Left colon (tissue), 2 donors: ENCODE measurements at regions not wholly inside any gene's neighbourhood (a gene's known extent, or its start where the extent isn't known, plus 50 kb on each side); places are given as distances from the start of the nearest gene placed in this dataset.
"Not testable (repeated sequence)": the region's sequence is repeated elsewhere in the genome, so short reads cannot be mapped to it uniquely, and the experiment has no call there.

Source experiments
- ATAC-seq: fragments of 200-7000 bp; cut with Tn5 transposase; one replicate; pipeline ENCODE4 v1.9.1; 2020; ENCODE audit warnings: mild to moderate bottlenecking, moderate library complexity
- DNase-seq, 2 donors: peaks; one replicate each; pipeline ENCODE4 v3.0.0-alpha.2; 2020
- intact Hi-C, 2 donors: fragments of 100-400 bp; cut with DNase I in 1 of 2; cut with micrococcal nuclease in 1 of 2; formaldehyde crosslinking; loops; one replicate each; pipeline versions ENCODE4 v1.11.2 to v1.14.0; 2022; cut with DNase I, micrococcal nuclease
- donor health status: DM: no; HTN: no; CAD: no.
- donor health status: DM: yes; HTN: yes; CAD: no.

- peak; percentile 6 to 35 for DNase-seq
- peak; percentile 82 for ATAC-seq
- intact Hi-C loops = no loop called here
Measured at GRCh38 chr12:126033751-126034150, 968.5 kb downstream of the AACS start.

- intact Hi-C loops = no loop called here
- DNase-seq = no peak
- ATAC-seq = peak; percentile 70
Measured at GRCh38 chr12:126036348-126036747, 971.1 kb downstream of the AACS start.

- DNase-seq (no peak), ATAC-seq (no peak)
- intact Hi-C loops = no loop called here
Measured at GRCh38 chr12:126038434-126038833, 973.2 kb downstream of the AACS start.

GRCh38 chr12:126040307-126040706 is 975.1 kb downstream of the AACS start:
- no peak for ATAC-seq
- DNase-seq = no peak
- intact Hi-C loops = no loop called here

GRCh38 chr12:126042286-126042685 is 977.1 kb downstream of the AACS start:
- DNase-seq = no peak
- intact Hi-C loops = no loop called here
- no peak for ATAC-seq

- intact Hi-C loops, DNase-seq, ATAC-seq: not testable (repeated sequence)
Measured at GRCh38 chr12:126049501-126049900, 984.3 kb downstream of the AACS start.

- DNase-seq = no peak
- ATAC-seq = peak; percentile 67
Measured at GRCh38 chr12:126051611-126052107, 986.4 kb downstream of the AACS start.

GRCh38 chr12:126055521-126055920 is 990.3 kb downstream of the AACS start:
- intact Hi-C loops = no loop called here
- DNase-seq (no peak), ATAC-seq (no peak)

More at GRCh38 chr12:126051611-126052107, 986.4 kb downstream of the AACS start:
- intact Hi-C loops = no loop called here

- DNase-seq (no peak), ATAC-seq (no peak)
- intact Hi-C loops = no loop called here
Measured at GRCh38 chr12:126061777-126062176, 996.5 kb downstream of the AACS start.

- ATAC-seq (no peak), DNase-seq (no peak)
- intact Hi-C loops = no loop called here
Measured at GRCh38 chr12:126064028-126064427, 998.8 kb downstream of the AACS start.

GRCh38 chr12:126067626-126068329 is 1002.5 kb downstream of the AACS start:
- intact Hi-C loops = no loop called here
- ATAC-seq (no peak), DNase-seq (no peak)

GRCh38 chr12:126069549-126070165 is 1004.4 kb downstream of the AACS start:
- DNase-seq (peak in 1 of 2 donors; percentile 47), ATAC-seq (no peak)
- intact Hi-C loops = no loop called here

GRCh38 chr12:126076515-126076914 is 1011.3 kb downstream of the AACS start:
- ATAC-seq (no peak), DNase-seq (no peak)
- intact Hi-C loops = no loop called here

- intact Hi-C loops = no loop called here
- no peak for DNase-seq
- no peak for ATAC-seq
Measured at GRCh38 chr12:126083926-126084325, 1018.7 kb downstream of the AACS start.

- ATAC-seq = no peak
- DNase-seq = no peak
- intact Hi-C loops = no loop called here
Measured at GRCh38 chr12:126084480-126084879, 1019.2 kb downstream of the AACS start.

- ATAC-seq = no peak
- intact Hi-C loops = no loop called here
- DNase-seq = no peak
Measured at GRCh38 chr12:126086242-126086641, 1021.0 kb downstream of the AACS start.

GRCh38 chr12:126087692-126088091 is 1022.5 kb downstream of the AACS start:
- ATAC-seq (no peak), DNase-seq (no peak)
- intact Hi-C loops = no loop called here

- DNase-seq (no peak), ATAC-seq (no peak)
- intact Hi-C loops = no loop called here
Measured at GRCh38 chr12:126093908-126094307, 1028.7 kb downstream of the AACS start.

- DNase-seq = no peak
- intact Hi-C loops = no loop called here
- ATAC-seq = no peak
Measured at GRCh38 chr12:126095748-126096510, 1030.7 kb downstream of the AACS start.

- ATAC-seq = no peak
- intact Hi-C loops = no loop called here
Measured at GRCh38 chr12:126106706-126107105, 1041.5 kb downstream of the AACS start.

More at GRCh38 chr12:126106706-126107105, 1041.5 kb downstream of the AACS start:
- DNase-seq = no peak
